Keratinocyte (primary cell): ENCODE measurements at regions not wholly inside any gene's neighbourhood (a gene's known extent, or its start where the extent isn't known, plus 50 kb on each side); places are given as distances from the start of the nearest gene placed in this dataset.

Experiments
- DNase-seq: peaks from one replicate; pipeline ENCODE4 v3.0.0-alpha.2; 2011; ENCODE audit warnings: low read depth, missing footprints, low spot score
- FAIRE-seq: peaks from 2 replicates; lab custom pipeline; 2011; peaks lifted over from hg19 to GRCh38; lab: Jason Lieb, UNC
- H2AFZ ChIP-seq: 2 replicates; pipeline ENCODE4 v1.6.0; 2012; ENCODE audit warnings: low read length, control low read depth, inconsistent platforms; ENCODE audit not compliant: control insufficient read depth
- H3K27ac ChIP-seq: 2 replicates; pipeline ENCODE4 v1.5.1; 2011; ENCODE audit warnings: low read length; ENCODE audit not compliant: control insufficient read depth, insufficient read depth
- H3K27me3 ChIP-seq: 3 replicates; pipeline ENCODE4 v1.6.0; 2011; ENCODE audit warnings: low read length; ENCODE audit not compliant: control insufficient read depth, insufficient read depth; ENCODE audit errors: extremely low read depth
- H3K36me3 ChIP-seq, 2 experiments: 2 replicates in 1 of 2; 3 replicates in 1 of 2; pipeline ENCODE4 v1.5.1; 2011; ENCODE audit warnings: low read length in 2 of 2, mild to moderate bottlenecking in 1 of 2; ENCODE audit not compliant: control insufficient read depth in 2 of 2, insufficient read depth in 2 of 2; ENCODE audit errors: extremely low read depth in 1 of 2
- H3K4me1 ChIP-seq: 3 replicates; pipeline ENCODE4 v1.5.1; 2011; ENCODE audit warnings: low read length; ENCODE audit not compliant: control insufficient read depth, insufficient read depth; ENCODE audit errors: extremely low read depth
- H3K4me2 ChIP-seq: 3 replicates; pipeline ENCODE4 v1.6.0; 2011; ENCODE audit warnings: low read depth, low read length; ENCODE audit not compliant: control insufficient read depth, insufficient read depth; ENCODE audit errors: extremely low read depth
- H3K4me3 ChIP-seq, 3 experiments: fragments of 200-600 bp in 1 of 3; sonication (generic) in 1 of 3; 2 replicates in 2 of 3; 3 replicates in 1 of 3; pipeline ENCODE4 v1.5.1; 2011 to 2016; ENCODE audit warnings: low read length in 3 of 3, mild to moderate bottlenecking in 3 of 3, control low read depth in 2 of 3, inconsistent platforms in 1 of 3, low read depth in 1 of 3, mixed read lengths in 1 of 3, mixed run types in 1 of 3, moderate library complexity in 1 of 3; ENCODE audit not compliant: control insufficient read depth in 2 of 3, insufficient read depth in 2 of 3; ENCODE audit errors: extremely low read depth in 1 of 3
- H3K79me2 ChIP-seq: 2 replicates; pipeline ENCODE4 v1.6.0; 2012; ENCODE audit warnings: low read length; ENCODE audit not compliant: control insufficient read depth, insufficient read depth
- H3K9ac ChIP-seq: 3 replicates; pipeline ENCODE4 v1.6.0; 2011; ENCODE audit warnings: low read length; ENCODE audit not compliant: control insufficient read depth, insufficient read depth; ENCODE audit errors: extremely low read depth
- H3K9me1 ChIP-seq: 3 replicates; pipeline ENCODE4 v1.6.0; 2011; ENCODE audit warnings: low read length; ENCODE audit not compliant: control insufficient read depth, insufficient read depth; ENCODE audit errors: extremely low read depth
- H3K9me3 ChIP-seq: 2 replicates; pipeline ENCODE4 v1.5.1; 2012; ENCODE audit warnings: low read depth, low read length; ENCODE audit not compliant: control insufficient read depth
- H4K20me1 ChIP-seq: 3 replicates; pipeline ENCODE4 v1.6.0; 2011; ENCODE audit warnings: low read length; ENCODE audit not compliant: control insufficient read depth, insufficient read depth; ENCODE audit errors: extremely low read depth
- EZH2 ChIP-seq: IDR thresholded peaks from one replicate; pipeline ENCODE4 v1.6.1; 2012; ENCODE audit warnings: inconsistent platforms, mild to moderate bottlenecking, low read length, moderate library complexity
- dilution Hi-C: fragments of 300-500 bp; cut with MboI; formaldehyde crosslinking; loops from one replicate; pipeline ENCODE4 v1.7.0; 2020; ENCODE audit warnings: low sequenced_read_pairs; ENCODE audit not compliant: extremely low pct_ligation_motif_present
- TF ChIP-seq, protein P1 (sequence below), 3 experiments: IDR thresholded peaks in 1 of 3; conservative IDR thresholded peaks in 1 of 3; optimal IDR thresholded peaks in 1 of 3; 2 replicates in 2 of 3; 3 replicates in 1 of 3; pipeline versions ENCODE3 to v1.5.1; 2011; ENCODE audit warnings: low read length in 3 of 3, mild to moderate bottlenecking in 3 of 3, moderate library complexity in 2 of 3, control low read depth in 1 of 3, inconsistent platforms in 1 of 3; ENCODE audit not compliant: insufficient read depth in 2 of 3; ENCODE audit errors: extremely low read depth in 1 of 3

GRCh38 chrX:27350476-27350875 is 112.7 kb downstream of the PPP4R3C start:
- H2AFZ ChIP-seq = no peak overlapping the region
- no peaks in the 10 kb centered on the region for H3K27me3 ChIP-seq
- H3K79me2 ChIP-seq = no peaks in the 10 kb centered on the region
- H3K4me2 ChIP-seq = no peak overlapping the region
- no peaks in the 10 kb centered on the region for H4K20me1 ChIP-seq
- no peak overlapping the region for H3K9ac ChIP-seq
- TF ChIP-seq, protein P1, sequence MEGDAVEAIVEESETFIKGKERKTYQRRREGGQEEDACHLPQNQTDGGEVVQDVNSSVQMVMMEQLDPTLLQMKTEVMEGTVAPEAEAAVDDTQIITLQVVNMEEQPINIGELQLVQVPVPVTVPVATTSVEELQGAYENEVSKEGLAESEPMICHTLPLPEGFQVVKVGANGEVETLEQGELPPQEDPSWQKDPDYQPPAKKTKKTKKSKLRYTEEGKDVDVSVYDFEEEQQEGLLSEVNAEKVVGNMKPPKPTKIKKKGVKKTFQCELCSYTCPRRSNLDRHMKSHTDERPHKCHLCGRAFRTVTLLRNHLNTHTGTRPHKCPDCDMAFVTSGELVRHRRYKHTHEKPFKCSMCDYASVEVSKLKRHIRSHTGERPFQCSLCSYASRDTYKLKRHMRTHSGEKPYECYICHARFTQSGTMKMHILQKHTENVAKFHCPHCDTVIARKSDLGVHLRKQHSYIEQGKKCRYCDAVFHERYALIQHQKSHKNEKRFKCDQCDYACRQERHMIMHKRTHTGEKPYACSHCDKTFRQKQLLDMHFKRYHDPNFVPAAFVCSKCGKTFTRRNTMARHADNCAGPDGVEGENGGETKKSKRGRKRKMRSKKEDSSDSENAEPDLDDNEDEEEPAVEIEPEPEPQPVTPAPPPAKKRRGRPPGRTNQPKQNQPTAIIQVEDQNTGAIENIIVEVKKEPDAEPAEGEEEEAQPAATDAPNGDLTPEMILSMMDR (optimal IDR thresholded peaks at IDR 0.05 in 1 of 3, IDR thresholded peaks at IDR 0.05 in 1 of 3, conservative IDR thresholded peaks at IDR 0.05 in 1 of 3; ENCODE audit: extremely low read depth in 1 of 3, insufficient read depth in 2 of 3, low read length in 3 of 3) = no peak
- no peak for TF ChIP-seq EZH2
- dilution Hi-C loops = no loop called here
- no peaks in the 10 kb centered on the region for H3K36me3 ChIP-seq
- no peaks in the 10 kb centered on the region for H3K9me1 ChIP-seq
- H3K4me3 ChIP-seq = no peak overlapping the region
- FAIRE-seq = no peak
- no peak overlapping the region for H3K27ac ChIP-seq
- DNase-seq = no peak
- H3K9me3 ChIP-seq = no peaks in the 10 kb centered on the region
- no peaks in the 10 kb centered on the region for H3K4me1 ChIP-seq

GRCh38 chrX:27336466-27337091 is 126.6 kb downstream of the PPP4R3C start:
- Histone ChIP-seq H3K4me1 (no peaks in the 10 kb centered on the region), H3K79me2 (no peaks in the 10 kb centered on the region), H3K9ac (no peak overlapping the region), H3K27me3 (no peaks in the 10 kb centered on the region), H4K20me1 (no peaks in the 10 kb centered on the region), H3K4me2 (no peak overlapping the region), H3K9me3 (no peaks in the 10 kb centered on the region), H2AFZ (no peak overlapping the region), H3K4me3 (no peak overlapping the region), H3K27ac (no peak overlapping the region), H3K36me3 (no peaks in the 10 kb centered on the region), H3K9me1 (no peaks in the 10 kb centered on the region)
- FAIRE-seq (no peak), DNase-seq (no peak)
- TF ChIP-seq, protein P1 (optimal IDR thresholded peaks at IDR 0.05 in 1 of 3, IDR thresholded peaks at IDR 0.05 in 1 of 3, conservative IDR thresholded peaks at IDR 0.05 in 1 of 3; ENCODE audit: extremely low read depth in 1 of 3, insufficient read depth in 2 of 3, low read length in 3 of 3) = peak; percentile 69 to 86 (median 83)
- no peak for TF ChIP-seq EZH2
- dilution Hi-C loops = no loop called here
